Lower lobe of right lung (tissue), 2 donors: ENCODE measurements at regions not wholly inside any gene's neighbourhood (a gene's known extent, or its start where the extent isn't known, plus 50 kb on each side); places are given as distances from the start of the nearest gene placed in this dataset.

ENCODE experiments used
- ATAC-seq, 2 donors: fragments of 200-7000 bp; cut with Tn5 transposase; one replicate each; pipeline ENCODE4 v1.9.1; 2020 to 2022; ENCODE audit warnings: mild to moderate bottlenecking in 2 of 2, moderate library complexity in 2 of 2
- DNase-seq: peaks from one replicate; pipeline ENCODE4 v3.0.0-alpha.2; 2020
- H3K27ac ChIP-seq: fragments of 200-600 bp; one replicate; pipeline ENCODE4 v1.8.0; 2022
- H3K27me3 ChIP-seq: fragments of 200-600 bp; one replicate; pipeline ENCODE4 v1.8.0; 2022; ENCODE audit warnings: low read depth
- H3K36me3 ChIP-seq: fragments of 200-600 bp; one replicate; pipeline ENCODE4 v1.8.0; 2022; ENCODE audit warnings: mild to moderate bottlenecking
- H3K4me1 ChIP-seq: fragments of 200-600 bp; one replicate; pipeline ENCODE4 v1.8.0; 2022
- H3K4me3 ChIP-seq: fragments of 200-600 bp; one replicate; pipeline ENCODE4 v1.8.0; 2022; ENCODE audit warnings: mild to moderate bottlenecking
- H3K9me3 ChIP-seq: fragments of 200-600 bp; one replicate; pipeline ENCODE4 v1.8.0; 2022
- CTCF ChIP-seq: fragments of 200-600 bp; IDR thresholded peaks from one replicate; pipeline ENCODE4 v1.8.0; 2022; ENCODE audit warnings: antibody characterized with exemption, mild to moderate bottlenecking
- intact Hi-C: fragments of 100-400 bp; cut with DNase I; formaldehyde crosslinking; loops from one replicate; pipeline ENCODE4 v1.11.0; 2022
- donor health status: DM: no; HTN: yes; CAD: no; lungs with severe emphysema.

GRCh38 chr5:56683733-56684132 lies 131.6 kb upstream of the MAP3K1 start:
- DNase-seq (no peak), ATAC-seq (no peak)
- no peaks in the 10 kb centered on the region for H3K9me3 ChIP-seq
- no peaks in the 10 kb centered on the region for H3K36me3 ChIP-seq
- no peaks in the 10 kb centered on the region for H3K27me3 ChIP-seq
- no peak for TF ChIP-seq CTCF
- H3K4me1 ChIP-seq = peaks cover 4% of the 10 kb centered on the region
- intact Hi-C loops = no loop called here
- H3K27ac ChIP-seq = no peak overlapping the region
- H3K4me3 ChIP-seq = no peak overlapping the region

GRCh38 chr5:56683281-56683680 lies 132.1 kb upstream of the MAP3K1 start:
- H3K9me3 ChIP-seq = no peaks in the 10 kb centered on the region
- no peak overlapping the region for H3K27ac ChIP-seq
- ATAC-seq = no peak
- no peak for TF ChIP-seq CTCF
- H3K36me3 ChIP-seq = no peaks in the 10 kb centered on the region
- no peaks in the 10 kb centered on the region for H3K27me3 ChIP-seq
- H3K4me3 ChIP-seq = no peak overlapping the region
- peaks cover 4% of the 10 kb centered on the region for H3K4me1 ChIP-seq
- no peak for DNase-seq
- intact Hi-C loops = no loop called here

- DNase-seq = no peak
- H3K27me3 ChIP-seq = no peaks in the 10 kb centered on the region
- TF ChIP-seq CTCF = no peak
- no peak overlapping the region for H3K4me3 ChIP-seq
- H3K27ac ChIP-seq = no peak overlapping the region
- intact Hi-C loops = no loop called here
- no peaks in the 10 kb centered on the region for H3K9me3 ChIP-seq
- no peaks in the 10 kb centered on the region for H3K4me1 ChIP-seq
- H3K36me3 ChIP-seq = no peaks in the 10 kb centered on the region
- ATAC-seq = no peak
These were observed 134.0 kb upstream of the MAP3K1 start for GRCh38 chr5:56681346-56681745.

GRCh38 chr5:56680731-56681130 lies 134.6 kb upstream of the MAP3K1 start:
- no peak for ATAC-seq
- intact Hi-C loops = no loop called here
- H3K9me3 ChIP-seq = no peaks in the 10 kb centered on the region

GRCh38 chr5:56677690-56678305 lies 137.6 kb upstream of the MAP3K1 start:
- no peaks in the 10 kb centered on the region for H3K4me1 ChIP-seq
- TF ChIP-seq CTCF = no peak
- H3K4me3 ChIP-seq = no peak overlapping the region
- H3K9me3 ChIP-seq = no peaks in the 10 kb centered on the region
- no peak overlapping the region for H3K27ac ChIP-seq
- ATAC-seq (no peak), DNase-seq (no peak)
- H3K27me3 ChIP-seq = no peaks in the 10 kb centered on the region
- no peaks in the 10 kb centered on the region for H3K36me3 ChIP-seq
- intact Hi-C loops = no loop called here

More at GRCh38 chr5:56680731-56681130, 134.6 kb upstream of the MAP3K1 start:
- TF ChIP-seq CTCF = no peak
- no peak for DNase-seq
- H3K27ac ChIP-seq = no peak overlapping the region
- no peaks in the 10 kb centered on the region for H3K4me1 ChIP-seq
- H3K4me3 ChIP-seq = no peak overlapping the region
- H3K27me3 ChIP-seq = no peaks in the 10 kb centered on the region
- no peaks in the 10 kb centered on the region for H3K36me3 ChIP-seq
